Heart right ventricle (tissue), 16 donors: ENCODE measurements at regions not wholly inside any gene's neighbourhood (a gene's known extent, or its start where the extent isn't known, plus 50 kb on each side); places are given as distances from the start of the nearest gene placed in this dataset.
A peak's percentile ranks its signal among the peaks of the same experiment; 100 is the strongest.
"Not testable (repeated sequence)": the region's sequence is repeated elsewhere in the genome, so short reads cannot be mapped to it uniquely, and the experiment has no call there.

ENCODE experiments used
- ATAC-seq, 8 donors: fragments of 200-7000 bp; cut with Tn5 transposase; one replicate each; pipeline ENCODE4 v1.9.1; 2020; ENCODE audit warnings: mild to moderate bottlenecking in 8 of 8, moderate library complexity in 8 of 8, moderate number of reproducible peaks in 1 of 8
- DNase-seq, 2 donors: peaks; one replicate each; pipeline ENCODE4 v3.0.0-alpha.2; 2020
- H3K27ac ChIP-seq, 10 donors: fragments of 200-600 bp; sonication (generic) in 2 of 10; one replicate each; pipeline versions ENCODE4 v1.5.0 to v1.8.0; 2020 to 2022; ENCODE audit warnings: mild to moderate bottlenecking in 3 of 10
- H3K27me3 ChIP-seq, 7 donors: fragments of 200-600 bp; one replicate each; pipeline ENCODE4 v1.8.0; 2021 to 2022; ENCODE audit warnings: mild to moderate bottlenecking in 2 of 7
- H3K36me3 ChIP-seq, 9 donors: fragments of 200-600 bp; sonication (generic) in 1 of 9; one replicate each; pipeline versions ENCODE4 v1.5.0 to v1.8.0; 2020 to 2022; ENCODE audit warnings: mild to moderate bottlenecking in 2 of 9
- H3K4me1 ChIP-seq, 9 donors: fragments of 200-600 bp; sonication (generic) in 1 of 9; one replicate each; pipeline versions ENCODE4 v1.5.0 to v1.8.0; 2020 to 2022; ENCODE audit warnings: mild to moderate bottlenecking in 4 of 9
- H3K4me3 ChIP-seq, 10 donors: fragments of 200-600 bp; sonication (generic) in 2 of 10; one replicate each; pipeline versions ENCODE4 v1.5.0 to v1.8.0; 2020 to 2022; ENCODE audit warnings: mild to moderate bottlenecking in 7 of 10, moderate library complexity in 2 of 10
- H3K9me3 ChIP-seq, 11 donors: fragments of 200-600 bp in 10 of 11; sonication (generic) in 2 of 11; one replicate each; pipeline versions ENCODE4 v1.5.0 to v1.8.0; 2013 to 2022; ENCODE audit warnings: mild to moderate bottlenecking in 2 of 11, control low read depth in 1 of 11, moderate library complexity in 1 of 11
- CTCF ChIP-seq, 9 donors: fragments of 200-600 bp; sonication (generic) in 2 of 9; IDR thresholded peaks; one replicate each; pipeline versions ENCODE4 v1.5.0 to v1.8.0; 2021 to 2022; ENCODE audit warnings: antibody characterized with exemption in 9 of 9, mild to moderate bottlenecking in 5 of 9, moderate library complexity in 1 of 9
- WGBS, 2 donors: extraction: QIAGEN DNeasy Blood & Tissue Kit; methylation state at CpG; one replicate each; pipeline ENCODE4 v1.1.7; 2013; ENCODE audit warnings: inconsistent platforms in 1 of 2; 5-methylcytosine and 5-hydroxymethylcytosine counted together
- intact Hi-C, 10 donors: fragments of 100-400 bp; cut with DNase I; formaldehyde crosslinking; loops; one replicate each; pipeline versions ENCODE4 v1.11.1 to v1.14.2; 2022
- donor health status: Arrhythmogenic right ventricular cardiomyopathy.
- donor health status: ischemic (EF 13 %, LVEDD 7.1; RV severe dilation, severe dysfunction).
- donor health status: healthy with polysubstance abuse.
- donor health status: DM: no; HTN: yes; CAD: no.
- donor health status: DM: no; HTN: no; CAD: no.
- donor health status: ischemic (EF 25% LVEDD 6.9; RV normal size, moderate dysfunction).
- donor health status: ischemic (EF 25% LVEDD 5.7; RV mildly dilated, moderate dysfunction).
- donor health status: healthy.
- donor health status: DM: yes; HTN: yes; CAD: no.
- donor health status: Ischemic cardiomyopathy.
- donor health status: ischemic (EF 35%, LVEDD 5.7; RV mildly dilated, moderate dysfunction).
- donor health status: nonischemic (EF 11% LVEDD 7.7; RV severe dilation, severe dysfunction).
- donor health status: DM: yes; HTN: yes; CAD: no.
- donor health status: PGD.
- donor health status: ischemic (EF 29% LVEDD 5.4; RV normal size, mild dysfunction).
- donor health status: nonischemic (EF 23%, LVEDD 6.1; RV moderate dilation, normal function).

DNA sequence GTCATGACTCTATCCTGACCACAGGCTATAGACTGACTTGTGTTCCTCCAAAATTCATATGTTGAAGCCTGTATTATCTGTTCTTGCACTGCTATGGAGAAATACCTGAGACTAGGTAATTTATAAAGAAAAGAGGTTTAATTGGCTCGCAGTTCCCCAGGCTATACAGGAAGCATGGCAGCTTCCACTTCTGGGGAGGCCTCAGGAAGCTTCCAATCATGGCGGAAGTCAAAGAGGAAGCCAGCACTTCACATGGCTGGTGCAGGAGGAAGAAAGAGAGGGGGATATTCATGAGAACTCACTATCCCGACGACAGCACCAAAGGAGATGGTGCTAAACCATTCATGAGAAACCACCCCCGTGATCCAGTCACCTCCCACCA lies 84.3 kb upstream of the KDM7A start:
- no peak for TF ChIP-seq CTCF (IDR thresholded peaks at IDR 0.05)
- peak in 4 of 8 donors; percentile 11 to 23 (median 16) for ATAC-seq
- H3K27ac ChIP-seq: peak overlapping the region in 7 of 10 donors; percentile 25 to 66 (median 39)
- no peak for DNase-seq
- no peak overlapping the region for H3K4me3 ChIP-seq
- H3K9me3 ChIP-seq: peaks cover 0 to 7% (median 0%) of the 10 kb centered on the region in 11 donors
- no peaks in the 10 kb centered on the region for H3K36me3 ChIP-seq
- intact Hi-C loops: no loop called here
- peaks cover 0 to 3% (median 0%) of the 10 kb centered on the region in 7 donors for H3K27me3 ChIP-seq
- 62 to 77% methylated on average over 5 of the region's 5 CpGs for WGBS, 2 donors
- peaks cover 0 to 22% (median 5%) of the 10 kb centered on the region in 9 donors for H3K4me1 ChIP-seq

GRCh38 chr7:140260352-140261104 lies 83.7 kb upstream of the KDM7A start:
- TF ChIP-seq CTCF (IDR thresholded peaks at IDR 0.05): no peak
- intact Hi-C loops: loop anchor here in 1 of 10 donors (1.0 kb wide), 1 partner anchor 85 kb away; no protein-coding TSS in a partner anchor
- DNase-seq (peak in 1 of 2 donors; percentile 14), ATAC-seq (peak; percentile 37 to 91 (median 78))
- Histone ChIP-seq H3K36me3 (no peaks in the 10 kb centered on the region), H3K4me3 (peak overlapping the region in 4 of 10 donors; percentile 0 to 35 (median 8)), H3K27ac (peak overlapping the region in 6 of 10 donors; percentile 31 to 66 (median 47)), H3K9me3 (peaks cover 0 to 7% (median 0%) of the 10 kb centered on the region in 11 donors), H3K4me1 (peaks cover 0 to 22% (median 5%) of the 10 kb centered on the region in 9 donors), H3K27me3 (peaks cover 0 to 3% (median 0%) of the 10 kb centered on the region in 7 donors)
- 40 to 50% methylated on average over 10 of the region's 10 CpGs for WGBS, 2 donors

GRCh38 chr7:140257278-140257677 lies 80.5 kb upstream of the KDM7A start:
- ATAC-seq, intact Hi-C loops, H3K27ac ChIP-seq, H3K27me3 ChIP-seq, DNase-seq, H3K4me3 ChIP-seq, H3K9me3 ChIP-seq, H3K36me3 ChIP-seq: not testable (repeated sequence)
- WGBS, 2 donors: 86 to 88% methylated on average over 3 of the region's 3 CpGs
- H3K4me1 ChIP-seq: peaks cover 0 to 41% (median 5%) of the 10 kb centered on the region in 9 donors

GRCh38 chr7:140254976-140255375 lies 78.2 kb upstream of the KDM7A start:
- H3K9me3 ChIP-seq, ATAC-seq, H3K27me3 ChIP-seq, H3K36me3 ChIP-seq, H3K4me3 ChIP-seq, H3K27ac ChIP-seq, DNase-seq, intact Hi-C loops: not testable (repeated sequence)
- H3K4me1 ChIP-seq: peaks cover 0 to 46% (median 0%) of the 10 kb centered on the region in 9 donors
- 94 to 97% methylated on average over 9 of the region's 9 CpGs for WGBS, 2 donors

- intact Hi-C loops: no loop called here
- TF ChIP-seq CTCF (IDR thresholded peaks at IDR 0.05): no peak
- peaks cover 0 to 43% (median 0%) of the 10 kb centered on the region in 9 donors for H3K4me1 ChIP-seq
- H3K9me3 ChIP-seq: no peaks in the 10 kb centered on the region
- no peak for ATAC-seq
- 81 to 83% methylated on average over 3 of the region's 3 CpGs for WGBS, 2 donors
- no peak for DNase-seq
- no peak overlapping the region for H3K4me3 ChIP-seq
- no peak overlapping the region for H3K27ac ChIP-seq
- no peaks in the 10 kb centered on the region for H3K27me3 ChIP-seq
- H3K36me3 ChIP-seq: no peaks in the 10 kb centered on the region
Measured at GRCh38 chr7:140249036-140249806, 72.4 kb upstream of the KDM7A start.
